Osteocyte (in vitro differentiated cells): ENCODE measurements at regions not wholly inside any gene's neighbourhood (a gene's known extent, or its start where the extent isn't known, plus 50 kb on each side); places are given as distances from the start of the nearest gene placed in this dataset.

Experiments used
- DNase-seq: peaks from one replicate; pipeline ENCODE4 v3.0.0; 2021; ENCODE audit warnings: mixed read lengths; ENCODE audit not compliant: unreplicated experiment; ENCODE audit errors: extremely low spot score
- H3K27ac Mint-ChIP-seq: one replicate; pipeline ENCODE4 v1.8.0; 2021; ENCODE audit warnings: mild to moderate bottlenecking, mixed read lengths; ENCODE audit not compliant: unreplicated experiment
- H3K27me3 Mint-ChIP-seq: one replicate; pipeline ENCODE4 v1.8.0; 2021; ENCODE audit warnings: mixed read lengths; ENCODE audit not compliant: unreplicated experiment
- H3K36me3 Mint-ChIP-seq: one replicate; pipeline ENCODE4 v1.8.0; 2021; ENCODE audit warnings: mixed read lengths; ENCODE audit not compliant: unreplicated experiment
- H3K4me1 Mint-ChIP-seq: one replicate; pipeline ENCODE4 v1.8.0; 2021; ENCODE audit warnings: mixed read lengths; ENCODE audit not compliant: unreplicated experiment
- H3K4me3 Mint-ChIP-seq: one replicate; pipeline ENCODE4 v1.8.0; 2021; ENCODE audit warnings: mild to moderate bottlenecking, moderate library complexity, mixed read lengths; ENCODE audit not compliant: unreplicated experiment
- H3K9me3 Mint-ChIP-seq: one replicate; pipeline ENCODE4 v1.8.0; 2021; ENCODE audit warnings: mixed read lengths; ENCODE audit not compliant: unreplicated experiment
- TF ChIP-seq, protein P1 (sequence below): fragments of 200-600 bp; sonication (generic); IDR thresholded peaks from 2 replicates; pipeline ENCODE4 v1.5.0; 2021; ENCODE audit warnings: antibody characterized with exemption, mild to moderate bottlenecking, moderate library complexity

DNA sequence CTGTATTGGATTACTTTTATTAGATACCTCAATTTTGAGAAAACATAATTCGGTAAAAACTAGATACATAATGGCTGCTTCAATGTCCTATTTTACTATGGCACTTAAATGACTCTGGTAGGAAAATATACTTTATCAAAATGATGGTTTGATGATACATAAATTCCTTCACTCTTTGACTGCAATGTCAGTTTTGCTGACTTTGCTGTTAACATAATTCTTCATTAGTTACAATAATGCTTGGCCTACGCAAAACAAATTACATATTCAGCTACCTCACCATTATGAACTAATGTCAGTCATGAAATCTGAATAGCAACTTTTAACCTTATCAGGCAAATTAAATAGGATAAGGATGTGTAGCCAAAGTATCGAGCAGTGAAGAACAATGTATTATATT is 1364.7 kb downstream of the KCNT2 start:
- Mint-ChIP-seq H3K9me3 (no peaks in the 10 kb centered on the region), H3K4me1 (no peaks in the 10 kb centered on the region), H3K27me3 (no peaks in the 10 kb centered on the region), H3K4me3 (no peak overlapping the region), H3K27ac (no peak overlapping the region), H3K36me3 (no peaks in the 10 kb centered on the region)
- no peak for DNase-seq
- TF ChIP-seq, protein P1, sequence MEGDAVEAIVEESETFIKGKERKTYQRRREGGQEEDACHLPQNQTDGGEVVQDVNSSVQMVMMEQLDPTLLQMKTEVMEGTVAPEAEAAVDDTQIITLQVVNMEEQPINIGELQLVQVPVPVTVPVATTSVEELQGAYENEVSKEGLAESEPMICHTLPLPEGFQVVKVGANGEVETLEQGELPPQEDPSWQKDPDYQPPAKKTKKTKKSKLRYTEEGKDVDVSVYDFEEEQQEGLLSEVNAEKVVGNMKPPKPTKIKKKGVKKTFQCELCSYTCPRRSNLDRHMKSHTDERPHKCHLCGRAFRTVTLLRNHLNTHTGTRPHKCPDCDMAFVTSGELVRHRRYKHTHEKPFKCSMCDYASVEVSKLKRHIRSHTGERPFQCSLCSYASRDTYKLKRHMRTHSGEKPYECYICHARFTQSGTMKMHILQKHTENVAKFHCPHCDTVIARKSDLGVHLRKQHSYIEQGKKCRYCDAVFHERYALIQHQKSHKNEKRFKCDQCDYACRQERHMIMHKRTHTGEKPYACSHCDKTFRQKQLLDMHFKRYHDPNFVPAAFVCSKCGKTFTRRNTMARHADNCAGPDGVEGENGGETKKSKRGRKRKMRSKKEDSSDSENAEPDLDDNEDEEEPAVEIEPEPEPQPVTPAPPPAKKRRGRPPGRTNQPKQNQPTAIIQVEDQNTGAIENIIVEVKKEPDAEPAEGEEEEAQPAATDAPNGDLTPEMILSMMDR, result no peak

GRCh38 chr1:195241066-195241465 is 1367.2 kb downstream of the KCNT2 start:
- H3K4me1 Mint-ChIP-seq, result no peaks in the 10 kb centered on the region

GRCh38 chr1:195238313-195238712 is 1369.9 kb downstream of the KCNT2 start:
- no peak overlapping the region for H3K4me3 Mint-ChIP-seq

More at GRCh38 chr1:195241066-195241465, 1367.2 kb downstream of the KCNT2 start:
- TF ChIP-seq, protein P1, result no peak
- H3K4me3 Mint-ChIP-seq, result no peak overlapping the region
- no peaks in the 10 kb centered on the region for H3K27me3 Mint-ChIP-seq
- no peak overlapping the region for H3K27ac Mint-ChIP-seq
- H3K9me3 Mint-ChIP-seq, result no peaks in the 10 kb centered on the region
- DNase-seq, result no peak
- H3K36me3 Mint-ChIP-seq, result no peaks in the 10 kb centered on the region

GRCh38 chr1:195236991-195237889 is 1371.0 kb downstream of the KCNT2 start:
- no peaks in the 10 kb centered on the region for H3K4me1 Mint-ChIP-seq
- H3K27me3 Mint-ChIP-seq, result no peaks in the 10 kb centered on the region
- H3K27ac Mint-ChIP-seq, result no peak overlapping the region
- no peaks in the 10 kb centered on the region for H3K36me3 Mint-ChIP-seq
- no peak for DNase-seq
- TF ChIP-seq, protein P1, result no peak
- no peaks in the 10 kb centered on the region for H3K9me3 Mint-ChIP-seq
- H3K4me3 Mint-ChIP-seq, result no peak overlapping the region

More at GRCh38 chr1:195238313-195238712, 1369.9 kb downstream of the KCNT2 start:
- Mint-ChIP-seq H3K27me3 (no peaks in the 10 kb centered on the region), H3K27ac (no peak overlapping the region), H3K4me1 (no peaks in the 10 kb centered on the region), H3K9me3 (no peaks in the 10 kb centered on the region), H3K36me3 (no peaks in the 10 kb centered on the region)
- no peak for DNase-seq
- TF ChIP-seq, protein P1, result no peak

DNA sequence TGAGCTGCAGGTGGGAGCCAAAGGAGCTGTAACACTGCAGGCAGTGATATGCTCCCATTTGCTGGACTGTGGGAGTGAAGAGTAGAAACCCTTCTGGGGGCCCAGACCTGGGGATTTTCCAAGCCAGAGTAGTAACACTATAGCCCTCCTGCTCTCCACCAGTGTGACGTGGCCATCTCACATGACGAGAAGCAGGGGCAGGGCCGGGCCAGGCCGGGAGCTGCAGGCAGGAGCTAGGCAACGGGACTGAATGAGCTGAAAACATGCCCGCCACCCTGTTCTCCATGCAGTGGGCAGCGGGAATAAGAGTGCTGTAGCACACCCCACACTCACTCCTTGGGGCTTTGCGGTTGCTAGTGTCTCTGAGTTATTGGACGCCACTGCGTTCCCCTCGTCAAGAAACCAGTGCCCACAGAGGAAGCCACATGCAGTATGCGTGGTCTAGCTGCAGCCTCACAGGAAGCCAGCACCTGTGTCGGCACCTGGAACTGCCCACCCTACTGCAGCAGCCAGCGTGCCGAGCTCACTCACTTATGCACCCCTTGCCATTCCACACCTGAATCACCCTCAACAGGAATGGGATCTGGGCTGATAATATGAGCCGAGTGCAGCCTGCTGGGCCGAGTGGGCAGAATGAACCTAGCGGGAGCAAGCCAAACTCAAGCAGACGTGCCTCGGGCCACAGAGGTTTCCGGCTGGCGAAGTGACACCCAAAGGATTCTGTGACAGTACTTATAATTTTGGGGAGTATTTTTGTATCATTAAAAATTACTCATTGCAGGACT is 1389.6 kb downstream of the KCNT2 start:
- TF ChIP-seq, protein P1, result no peak
- Mint-ChIP-seq H3K4me3 (no peak overlapping the region), H3K27ac (no peak overlapping the region), H3K4me1 (no peaks in the 10 kb centered on the region), H3K36me3 (no peaks in the 10 kb centered on the region), H3K27me3 (no peaks in the 10 kb centered on the region), H3K9me3 (no peaks in the 10 kb centered on the region)
- DNase-seq, result no peak
